HG02970 (cell line): ENCODE measurements at regions not wholly inside any gene's neighbourhood (a gene's known extent, or its start where the extent isn't known, plus 50 kb on each side); places are given as distances from the start of the nearest gene placed in this dataset.
"Not testable (repeated sequence)": the region's sequence is repeated elsewhere in the genome, so short reads cannot be mapped to it uniquely, and the experiment has no call there.

Experiments used
- ATAC-seq: cut with Tn5 transposase; IDR thresholded peaks from one replicate; pipeline ENCODE4 v1.9.1; 2021; ENCODE audit warnings: mild to moderate bottlenecking, moderate library complexity, moderate number of reproducible peaks; ENCODE audit not compliant: unreplicated experiment, low FRiP score

DNA sequence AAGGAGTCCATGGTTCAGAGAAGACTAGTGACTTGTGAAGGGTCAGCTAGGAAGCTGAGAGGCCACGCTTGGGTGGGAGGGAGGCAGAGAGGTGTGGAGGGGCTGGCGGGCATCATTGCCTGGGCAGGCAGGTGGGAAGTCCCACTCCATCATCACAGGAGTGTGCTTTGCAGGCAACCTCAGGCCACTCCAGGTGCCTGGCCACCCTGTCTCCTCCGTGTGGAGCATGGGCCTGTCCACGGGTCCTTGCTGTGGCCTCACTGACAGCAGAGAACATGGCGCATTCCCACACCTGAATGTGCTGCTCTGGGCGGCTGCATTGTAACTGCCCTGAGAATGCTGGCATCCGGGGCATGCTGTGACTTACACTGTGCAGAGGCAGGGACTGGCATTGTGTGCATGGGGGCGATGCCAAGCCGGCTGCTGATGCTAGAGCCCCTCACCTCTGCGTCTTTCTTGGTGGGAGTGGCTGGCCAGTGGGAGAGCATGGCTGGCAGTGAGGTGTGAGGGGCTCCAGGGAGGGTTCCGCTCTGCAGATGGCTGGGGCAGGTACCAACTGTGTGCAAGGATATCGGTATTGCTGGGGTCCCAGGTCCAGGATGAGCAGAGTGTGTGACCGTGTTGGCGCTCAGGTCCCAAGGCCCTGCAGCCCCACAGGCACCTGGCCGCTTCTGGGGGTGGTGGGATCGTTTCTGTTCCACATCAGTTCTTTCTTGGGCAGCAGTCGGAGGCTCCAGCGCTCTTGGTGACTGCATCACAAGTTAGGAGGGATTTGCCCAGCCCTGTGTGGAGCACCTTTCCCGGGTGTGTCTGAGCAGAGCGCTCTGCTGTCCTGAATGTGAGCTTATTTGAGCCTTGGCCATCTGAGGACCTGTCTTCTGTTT, 94.8 kb downstream of the NPIPB11 start:
- no peak for ATAC-seq

DNA sequence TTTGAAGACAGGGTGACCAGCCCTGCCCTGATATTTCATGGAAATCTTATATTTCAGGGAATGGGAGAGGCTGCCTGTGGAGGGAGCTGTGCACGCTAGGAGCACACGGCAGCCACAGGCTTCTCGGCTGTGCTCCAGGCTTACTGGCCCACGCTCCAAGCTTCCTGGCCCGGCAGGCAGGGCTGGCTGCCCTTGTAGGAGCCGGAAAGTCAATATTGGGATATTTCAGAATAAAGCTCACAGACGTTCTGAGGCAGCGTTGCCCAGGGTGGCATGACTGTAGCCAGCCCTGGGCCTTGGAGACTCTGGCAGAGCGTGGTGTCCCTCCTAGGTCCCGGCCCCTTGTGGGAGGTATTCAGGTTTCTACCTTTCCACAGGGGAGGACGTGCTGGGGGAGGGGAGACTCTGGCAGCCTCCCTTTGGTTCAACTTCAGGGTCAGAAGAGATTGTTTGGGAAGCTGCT, 95.6 kb downstream of the NPIPB11 start:
- ATAC-seq = no peak

DNA sequence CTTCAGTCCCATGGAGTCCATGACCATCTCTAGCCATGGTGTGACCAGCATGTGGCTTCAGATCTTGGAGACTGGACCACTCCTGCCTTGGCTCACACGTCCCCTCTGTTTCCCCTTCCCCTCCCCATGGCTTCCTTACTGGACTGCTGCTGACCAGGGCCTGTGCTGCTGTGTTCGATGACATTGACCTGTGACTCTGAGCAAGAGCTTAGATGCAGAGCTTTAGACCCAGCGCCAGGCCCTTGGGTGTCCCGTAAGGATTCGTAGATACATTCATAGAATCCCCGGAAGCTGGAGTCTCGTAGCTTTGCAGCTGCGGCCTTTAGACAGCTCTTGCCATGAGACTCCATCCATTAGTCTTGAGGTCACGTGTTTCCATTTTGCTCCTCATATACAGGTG, 96.3 kb downstream of the NPIPB11 start:
- ATAC-seq = not testable (repeated sequence)

DNA sequence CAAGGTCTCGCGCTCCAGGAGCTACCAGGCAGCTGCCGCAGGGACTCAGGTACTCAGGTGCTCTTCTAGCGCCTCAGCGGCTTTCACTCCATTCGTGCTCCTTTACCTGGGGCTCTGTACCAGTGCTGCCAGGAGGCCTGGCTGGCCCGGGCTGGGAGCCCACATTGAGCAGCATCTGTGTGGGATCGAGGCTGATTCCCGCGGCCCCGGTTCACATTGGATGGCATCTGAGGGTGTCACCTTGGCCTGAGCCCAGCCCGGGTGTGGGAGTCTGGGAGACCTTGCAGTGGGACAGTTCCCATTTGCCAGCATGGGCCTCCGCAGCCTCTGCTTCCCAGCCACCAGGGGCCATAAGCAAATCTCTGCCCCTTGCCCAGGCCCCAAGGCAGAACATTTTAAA, 96.9 kb downstream of the NPIPB11 start:
- not testable (repeated sequence) for ATAC-seq

- no peak for ATAC-seq
Observed at GRCh38 chr16:29308644-29309546, 97.6 kb downstream of the NPIPB11 start.

DNA sequence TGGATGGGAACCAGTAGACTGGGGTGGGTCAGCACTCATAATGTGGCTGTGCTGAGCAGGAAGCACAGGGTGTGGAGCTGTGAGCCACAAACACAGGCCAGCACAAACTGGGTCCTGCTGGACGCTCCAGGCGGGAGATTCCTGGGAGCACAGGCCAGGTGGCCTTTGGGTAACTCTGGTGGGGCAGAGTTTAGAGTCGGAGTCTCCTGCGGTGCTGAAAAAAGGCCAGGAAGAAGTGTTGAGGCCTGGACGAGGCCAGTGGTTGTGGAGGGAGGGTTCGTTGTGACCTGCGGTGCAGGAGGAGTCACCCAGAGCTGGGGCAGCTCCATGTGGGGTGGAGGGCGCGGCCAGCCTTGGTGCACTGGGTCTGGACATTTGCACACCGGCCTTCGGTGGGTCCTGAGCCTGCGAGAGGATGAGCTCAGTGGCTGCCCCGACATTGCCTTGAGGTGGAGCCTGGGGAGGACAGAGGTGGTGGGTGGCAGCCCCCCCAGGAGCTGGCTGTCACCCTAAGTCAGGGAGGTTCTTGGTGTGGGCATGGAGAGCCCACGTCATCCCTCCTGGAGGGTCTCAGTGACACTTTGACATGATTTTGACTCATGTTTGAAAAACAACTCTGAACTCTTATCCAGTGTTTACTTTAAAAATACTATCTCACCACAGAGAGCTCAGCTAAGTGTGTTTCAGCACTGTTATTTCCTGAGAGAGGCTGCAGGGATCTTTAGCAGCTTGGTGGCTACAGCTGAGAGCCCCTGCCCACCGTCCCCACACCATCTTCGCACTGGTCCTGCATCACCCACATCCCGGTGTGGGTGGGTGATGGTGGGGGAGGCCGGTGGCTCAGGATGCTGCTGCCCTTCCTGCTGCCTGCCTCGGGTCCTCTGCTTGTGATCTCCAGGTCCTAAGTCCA, 98.7 kb downstream of the NPIPB11 start:
- no peak for ATAC-seq

GRCh38 chr16:29306943-29307597, 99.4 kb downstream of the NPIPB11 start:
- ATAC-seq = no peak

GRCh38 chr16:29306201-29306600, 100.3 kb downstream of the NPIPB11 start:
- no peak for ATAC-seq

GRCh38 chr16:29305018-29305417, 101.5 kb downstream of the NPIPB11 start:
- not testable (repeated sequence) for ATAC-seq

DNA sequence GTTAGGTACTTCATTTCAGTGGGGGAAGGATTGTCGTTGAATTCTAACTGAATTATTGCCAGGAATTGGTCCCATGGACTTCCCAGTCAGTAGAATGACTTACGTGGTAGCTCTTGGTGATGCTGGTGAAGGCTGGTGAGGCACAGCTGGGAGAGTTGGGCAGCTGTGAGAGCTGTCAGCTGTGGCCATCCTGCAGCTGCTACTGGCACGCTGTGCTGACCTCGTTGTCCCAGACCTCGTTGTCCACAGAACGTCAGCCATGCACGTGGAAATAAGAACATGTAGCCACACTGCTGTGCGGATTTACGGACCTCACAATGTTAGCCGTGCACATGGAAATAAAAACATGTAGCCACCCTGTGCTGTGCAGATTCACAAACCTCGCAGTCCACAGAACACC, 102.3 kb downstream of the NPIPB11 start:
- ATAC-seq = no peak

GRCh38 chr16:29303520-29303919, 103.0 kb downstream of the NPIPB11 start:
- no peak for ATAC-seq

DNA sequence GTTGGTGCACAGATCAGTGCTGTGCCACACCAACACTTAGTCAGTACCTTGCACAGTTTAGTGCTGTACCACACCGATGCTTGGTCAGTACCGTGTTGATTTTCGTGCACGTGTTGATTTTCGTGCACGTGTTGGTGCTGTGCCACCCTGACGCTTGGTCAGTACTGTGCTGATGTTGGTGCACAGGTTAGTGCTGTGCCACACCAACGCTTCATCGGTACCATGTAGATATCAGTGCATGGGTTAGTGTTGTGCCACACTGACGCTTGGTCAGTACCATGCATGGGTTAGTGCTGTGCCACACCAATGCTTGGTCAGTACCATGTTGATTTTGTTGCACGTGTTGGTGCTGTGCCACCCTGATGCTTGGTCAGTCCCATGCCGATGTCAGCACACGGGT, 103.5 kb downstream of the NPIPB11 start:
- ATAC-seq = no peak

DNA sequence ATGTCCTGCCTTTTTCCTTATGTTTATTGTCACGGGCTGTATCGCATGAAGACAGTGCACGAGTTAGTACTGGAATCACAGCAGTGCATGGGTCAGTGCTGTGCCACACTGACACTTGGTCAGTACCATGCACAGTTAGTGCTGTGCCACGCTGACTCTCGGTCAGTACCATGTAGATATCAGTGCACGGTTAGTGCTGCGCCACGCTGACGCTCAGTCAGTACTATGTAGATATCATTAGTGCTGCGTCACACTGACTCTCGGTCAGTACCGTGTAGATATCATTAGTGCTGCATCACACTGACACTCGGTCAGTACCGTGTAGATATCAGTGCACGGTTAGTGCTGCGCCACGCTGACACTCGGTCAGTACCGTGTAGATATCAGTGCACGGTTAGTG, 104.1 kb downstream of the NPIPB11 start:
- not testable (repeated sequence) for ATAC-seq

DNA sequence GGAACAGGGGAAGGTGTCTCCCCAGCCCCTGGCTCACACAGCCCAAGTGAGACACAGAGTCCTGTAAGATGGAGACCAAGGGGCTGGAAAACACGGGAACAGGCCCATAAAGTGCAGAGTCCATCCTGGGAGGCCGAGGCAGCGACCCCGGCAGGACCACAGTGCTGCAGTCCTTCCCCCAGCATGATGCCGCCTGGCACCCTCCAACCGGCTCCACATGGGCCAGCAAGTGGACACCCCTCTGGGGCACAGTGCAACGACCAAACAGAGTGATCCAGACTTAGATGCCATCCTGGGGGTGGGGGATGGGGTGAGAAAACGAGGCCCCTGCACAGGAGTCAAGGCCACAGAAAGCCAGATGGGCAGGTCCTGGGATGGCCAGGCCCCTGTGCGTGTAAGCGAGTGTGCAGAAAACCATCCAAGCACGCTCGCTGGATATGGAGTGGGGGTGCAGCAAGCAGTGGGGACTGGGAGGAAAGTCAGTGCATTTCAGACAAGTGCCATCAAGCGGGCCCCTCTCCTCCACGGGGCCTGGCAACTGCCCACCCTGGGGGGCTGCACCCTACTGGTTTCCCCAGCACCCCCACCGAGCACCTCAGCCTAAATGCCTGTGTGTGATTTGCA, 104.7 kb downstream of the NPIPB11 start:
- not testable (repeated sequence) for ATAC-seq

- not testable (repeated sequence) for ATAC-seq
Observed at GRCh38 chr16:29300541-29301535, 105.7 kb downstream of the NPIPB11 start.

- ATAC-seq = not testable (repeated sequence)
Observed at GRCh38 chr16:29300030-29300491, 106.5 kb downstream of the NPIPB11 start.

DNA sequence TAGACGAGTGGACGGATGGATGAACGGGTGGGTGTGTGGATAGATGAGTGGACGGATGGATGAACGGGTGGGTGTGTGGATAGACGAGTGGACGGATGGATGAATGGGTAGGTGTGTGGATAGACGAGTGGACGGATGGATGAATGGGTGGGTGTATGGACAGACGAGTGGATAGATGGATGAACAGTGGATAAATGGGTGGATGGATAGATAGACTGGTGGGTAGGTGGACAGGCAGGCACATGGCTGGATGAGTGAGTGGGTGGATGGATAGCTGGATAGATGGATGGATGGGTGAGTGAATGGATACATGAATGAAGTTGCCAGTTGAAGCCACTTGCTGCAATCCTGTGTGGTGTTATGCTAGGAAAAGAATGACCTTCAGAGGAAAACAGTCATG, 107.5 kb downstream of the NPIPB11 start:
- ATAC-seq = not testable (repeated sequence)

- not testable (repeated sequence) for ATAC-seq
Observed at GRCh38 chr16:29298307-29298706, 108.2 kb downstream of the NPIPB11 start.
